ENCODE measurements at regions not wholly inside any gene's neighbourhood (a gene's known extent, or its start where the extent isn't known, plus 50 kb on each side); places are given as distances from the start of the nearest gene placed in this dataset.

- TF ChIP-seq CTCF (IDR thresholded peaks at IDR 0.05) = no peak
- TF ChIP-seq POLR2A (IDR thresholded peaks at IDR 0.05) = no peak
- intact Hi-C loops (cut with DNase I) = no loop called here
- Histone ChIP-seq H3K36me3 (no peaks in the 10 kb centered on the region), H3K9me3 (no peaks in the 10 kb centered on the region), H3K27me3 (no peaks in the 10 kb centered on the region), H3K4me3 (replicated peaks in 1 of 3) (no peak overlapping the region), H3K27ac (no peak overlapping the region), H3K4me1 (no peaks in the 10 kb centered on the region)
- no peak for DNase-seq
- 75 to 91% methylated on average over 4 of the region's 4 CpGs for WGBS, 2 donors
Observed at GRCh38 chr11:95483339-95483738, 252.3 kb upstream of the SESN3 start.

- DNase-seq = no peak
- intact Hi-C loops (cut with DNase I) = no loop called here
- no peaks in the 10 kb centered on the region for H3K9me3 ChIP-seq
- H3K36me3 ChIP-seq = no peaks in the 10 kb centered on the region
- H3K4me3 ChIP-seq (replicated peaks in 1 of 3) = no peak overlapping the region
- TF ChIP-seq POLR2A (IDR thresholded peaks at IDR 0.05) (no peak), CTCF (IDR thresholded peaks at IDR 0.05) (no peak)
- H3K4me1 ChIP-seq = no peaks in the 10 kb centered on the region
- no peaks in the 10 kb centered on the region for H3K27me3 ChIP-seq
- no peak overlapping the region for H3K27ac ChIP-seq
Observed at GRCh38 chr11:95478003-95478402, 247.0 kb upstream of the SESN3 start.

- no peaks in the 10 kb centered on the region for H3K36me3 ChIP-seq
- no peaks in the 10 kb centered on the region for H3K9me3 ChIP-seq
- H3K27me3 ChIP-seq = no peaks in the 10 kb centered on the region
- no peak for TF ChIP-seq POLR2A (IDR thresholded peaks at IDR 0.05)
- TF ChIP-seq CTCF (IDR thresholded peaks at IDR 0.05) = no peak
- 91 to 94% methylated on average over 2 of the region's 2 CpGs for WGBS, 2 donors
- intact Hi-C loops (cut with DNase I) = no loop called here
- no peak overlapping the region for H3K4me3 ChIP-seq (replicated peaks in 1 of 3)
- H3K27ac ChIP-seq = no peak overlapping the region
- DNase-seq = no peak
- H3K4me1 ChIP-seq = no peaks in the 10 kb centered on the region
Observed at GRCh38 chr11:95469258-95469657, 238.3 kb upstream of the SESN3 start.

GRCh38 chr11:95466416-95466815 is 235.4 kb upstream of the SESN3 start:
- TF ChIP-seq CTCF (IDR thresholded peaks at IDR 0.05) (no peak), POLR2A (IDR thresholded peaks at IDR 0.05) (no peak)
- Histone ChIP-seq H3K4me1 (no peaks in the 10 kb centered on the region), H3K27me3 (no peaks in the 10 kb centered on the region), H3K9me3 (no peaks in the 10 kb centered on the region), H3K27ac (no peak overlapping the region), H3K4me3 (replicated peaks in 1 of 3) (no peak overlapping the region), H3K36me3 (no peaks in the 10 kb centered on the region)
- intact Hi-C loops (cut with DNase I) = no loop called here
- no peak for DNase-seq

GRCh38 chr11:95465887-95466286 is 234.9 kb upstream of the SESN3 start:
- Histone ChIP-seq H3K27ac (no peak overlapping the region), H3K4me1 (no peaks in the 10 kb centered on the region), H3K9me3 (no peaks in the 10 kb centered on the region), H3K4me3 (replicated peaks in 1 of 3) (no peak overlapping the region), H3K36me3 (no peaks in the 10 kb centered on the region), H3K27me3 (no peaks in the 10 kb centered on the region)
- TF ChIP-seq POLR2A (IDR thresholded peaks at IDR 0.05) = no peak
- TF ChIP-seq CTCF (IDR thresholded peaks at IDR 0.05) = no peak
- 53 to 62% methylated on average over 7 of the region's 7 CpGs for WGBS, 2 donors
- intact Hi-C loops (cut with DNase I) = no loop called here
- peak; percentile 29 to 35 for DNase-seq
